HG02943 (cell line): ENCODE measurements at regions not wholly inside any gene's neighbourhood (a gene's known extent, or its start where the extent isn't known, plus 50 kb on each side); places are given as distances from the start of the nearest gene placed in this dataset.

Experiments
- ATAC-seq: cut with Tn5 transposase; IDR thresholded peaks from one replicate; pipeline ENCODE4 v1.9.1; 2021; ENCODE audit warnings: mild to moderate bottlenecking, low read depth, moderate library complexity; ENCODE audit not compliant: unreplicated experiment

DNA sequence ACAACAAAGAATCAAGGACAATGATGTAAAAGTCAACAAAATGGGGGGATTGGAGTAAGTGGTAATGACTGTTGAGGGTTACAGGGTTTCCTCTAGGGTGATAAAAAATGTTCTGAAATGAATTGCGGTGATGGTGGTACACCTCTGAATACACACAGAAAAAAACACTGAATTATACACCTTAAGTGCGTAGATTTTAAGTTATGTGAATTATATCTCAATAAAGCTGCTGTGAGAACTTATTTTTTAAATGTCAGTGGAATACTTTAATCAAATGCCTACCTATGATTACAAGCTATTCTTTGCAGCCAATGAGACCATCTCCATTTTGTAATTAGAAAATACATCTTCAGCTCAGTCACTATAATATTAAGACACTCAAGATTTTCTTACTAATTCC is 53.5 kb downstream of the ZNF608 start:
- no peak for ATAC-seq

GRCh38 chr5:124692324-124692723 is 54.1 kb downstream of the ZNF608 start:
- ATAC-seq = no peak

GRCh38 chr5:124689653-124690052 is 56.8 kb downstream of the ZNF608 start:
- ATAC-seq = no peak

DNA sequence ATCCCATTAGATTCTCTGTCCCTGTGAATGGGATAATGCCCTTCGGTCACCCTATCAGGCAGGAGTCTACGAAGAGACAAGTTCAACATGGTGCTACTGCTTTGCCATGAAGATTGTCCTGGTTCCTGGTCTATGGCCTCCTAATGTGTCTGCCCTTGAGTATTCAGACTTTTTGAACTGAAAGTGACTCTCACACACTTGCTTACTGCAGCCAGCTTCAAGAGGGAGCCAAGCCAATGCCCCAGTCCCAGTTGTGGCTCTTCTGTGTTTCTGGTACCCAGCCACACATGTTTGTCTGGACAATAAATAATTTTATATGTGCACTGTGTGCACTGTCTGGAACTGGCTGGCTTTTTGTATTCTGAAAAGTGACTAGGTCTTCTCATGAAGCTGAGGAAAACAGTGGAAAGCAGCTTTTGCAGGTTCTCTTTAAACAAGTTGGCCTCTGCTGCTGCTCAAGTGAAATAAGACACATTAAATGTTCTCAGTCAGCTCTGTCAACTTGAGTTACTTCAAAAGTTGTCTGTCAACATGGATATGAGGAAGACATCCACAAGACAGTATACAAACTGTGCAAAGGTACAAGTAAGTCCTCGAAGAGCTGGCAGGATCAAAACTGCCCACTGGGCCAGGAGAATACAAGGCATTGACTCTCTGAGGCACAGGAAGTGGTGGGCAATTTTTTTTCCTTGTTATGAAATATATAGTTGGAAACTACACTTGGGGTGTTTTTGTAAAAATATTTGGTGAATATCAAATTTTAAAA is 60.0 kb downstream of the ZNF608 start:
- ATAC-seq = no peak

DNA sequence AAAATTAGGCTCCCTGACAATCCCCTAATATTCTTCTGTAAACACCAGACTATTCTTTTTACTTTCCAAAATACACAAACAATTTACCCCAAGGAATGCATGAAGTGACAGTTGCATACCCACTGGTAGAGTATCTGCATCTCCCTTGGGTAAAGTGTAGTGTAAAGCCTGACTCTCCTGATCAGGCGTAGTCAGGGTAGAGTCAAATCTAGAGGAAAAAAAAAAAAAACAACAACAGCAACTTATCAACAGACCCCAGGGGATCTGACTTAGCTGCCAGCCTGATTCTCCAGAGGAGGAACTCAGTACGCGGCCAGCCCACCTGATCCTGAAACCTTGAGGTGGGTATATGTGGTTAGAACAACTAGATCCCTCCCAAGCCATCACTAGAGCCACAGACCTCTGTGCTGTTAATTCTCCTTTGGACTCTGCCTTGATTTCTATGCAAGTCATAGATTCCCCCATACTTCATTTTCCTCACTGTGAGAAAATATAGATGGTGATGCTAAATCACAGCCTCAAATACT is 61.0 kb downstream of the ZNF608 start:
- no peak for ATAC-seq

DNA sequence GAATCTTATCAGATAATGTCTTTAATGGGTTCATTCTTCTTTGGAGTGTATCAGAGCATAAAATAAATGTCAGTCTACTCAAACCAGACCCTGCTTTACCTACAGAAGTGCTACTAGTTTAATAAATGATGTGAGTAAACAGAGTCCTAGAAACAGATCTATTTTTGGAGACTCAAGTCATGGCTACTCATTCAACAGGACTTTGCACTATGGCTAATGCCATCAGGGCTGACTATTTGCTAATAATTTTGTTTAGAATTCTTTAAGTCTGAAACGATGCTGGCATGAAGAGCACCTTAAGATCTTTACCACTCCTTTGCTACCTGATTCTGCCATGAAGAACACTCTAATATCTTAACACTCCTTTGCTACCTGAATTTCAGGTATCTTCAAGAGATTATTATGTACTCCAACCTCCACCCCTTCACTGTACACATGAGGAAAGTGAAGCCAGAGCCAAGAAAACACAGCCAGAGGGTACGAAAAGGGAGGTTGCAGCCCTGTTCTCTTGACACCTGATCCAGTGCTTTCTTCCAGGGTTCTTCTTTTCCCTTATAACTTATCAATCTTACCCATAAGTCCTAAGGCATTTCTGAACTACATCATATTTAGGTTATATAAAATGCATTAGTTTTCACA is 62.4 kb downstream of the ZNF608 start:
- ATAC-seq = no peak

DNA sequence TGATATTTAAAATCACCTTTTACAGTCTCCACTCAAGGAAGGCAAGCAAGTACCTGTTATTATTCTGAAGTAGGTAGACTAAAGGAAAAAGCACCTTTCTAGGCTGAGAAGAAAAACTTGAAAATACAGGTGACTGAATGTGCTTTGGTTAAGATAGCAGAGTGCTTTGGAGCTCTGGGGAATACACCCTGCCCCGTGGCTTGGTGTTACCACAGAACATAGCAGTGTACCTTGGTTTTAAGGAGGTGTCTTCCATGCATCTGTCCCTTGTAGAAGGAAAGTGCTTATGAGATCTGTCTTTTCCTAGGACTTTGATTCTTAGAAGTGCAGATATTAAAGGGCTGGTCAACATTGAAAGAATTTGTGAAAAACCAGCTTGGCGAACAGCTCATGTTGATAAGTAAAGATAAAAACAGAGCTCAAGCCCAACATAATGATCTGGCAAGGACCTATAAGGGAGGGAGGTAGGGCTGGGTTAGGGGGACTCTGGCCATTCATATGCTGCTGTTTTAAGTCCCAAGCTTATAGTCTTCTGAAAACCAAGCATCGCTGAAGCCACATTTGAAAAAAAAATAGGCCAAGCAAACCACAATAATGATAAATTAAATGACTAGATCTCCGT is 66.8 kb downstream of the ZNF608 start:
- ATAC-seq = no peak

DNA sequence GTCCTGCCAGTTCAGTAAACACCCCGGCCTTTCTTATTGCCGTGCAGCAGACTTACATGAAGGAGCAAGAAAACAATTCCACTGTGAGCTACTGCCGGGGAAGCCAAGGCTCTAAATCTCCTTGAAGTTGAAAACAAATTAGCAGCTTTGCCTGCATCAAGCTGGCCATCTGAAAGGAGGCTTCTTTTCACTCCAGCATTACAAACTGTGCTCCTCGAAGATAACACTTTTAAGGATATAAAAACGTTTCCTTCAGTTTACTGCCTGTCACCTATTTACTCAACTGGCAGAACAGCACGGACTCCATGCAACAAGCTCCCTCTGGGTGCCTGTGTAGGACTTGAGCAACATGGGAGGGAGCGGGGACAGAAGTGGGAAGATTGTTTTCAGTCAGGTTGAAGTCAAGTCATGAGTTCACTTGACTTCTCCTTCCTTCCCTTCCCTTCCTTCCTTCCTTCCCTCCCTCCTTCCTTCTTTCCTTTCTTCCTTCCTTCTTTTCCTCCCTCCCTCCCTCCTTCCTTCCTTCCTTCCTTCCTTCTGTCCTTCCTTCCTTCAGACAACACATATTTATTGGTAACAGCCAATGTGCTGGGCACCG is 67.4 kb downstream of the ZNF608 start:
- no peak for ATAC-seq

DNA sequence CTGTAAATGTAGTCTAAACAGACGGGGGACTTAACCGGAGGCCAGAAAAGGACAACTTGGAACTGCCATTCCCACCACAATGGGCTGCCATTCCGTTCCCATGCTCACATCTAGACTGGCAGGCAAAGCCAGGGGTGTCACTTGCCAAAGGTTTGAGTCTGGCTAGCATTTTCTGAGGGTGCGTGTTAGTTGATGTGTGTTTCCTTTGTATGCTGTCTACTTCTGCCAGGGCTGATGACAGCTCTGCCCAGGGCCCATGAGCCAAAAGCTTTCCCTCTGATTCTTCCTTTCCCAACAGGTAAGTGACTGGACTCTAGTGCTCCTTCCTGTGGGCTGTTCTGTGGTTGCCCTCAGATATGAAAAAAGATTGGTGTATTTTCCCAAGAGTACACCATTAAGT is 68.0 kb downstream of the ZNF608 start:
- no peak for ATAC-seq

- no peak for ATAC-seq
Measured at GRCh38 chr5:124677374-124678351, 68.8 kb downstream of the ZNF608 start.

- ATAC-seq = no peak
Measured at GRCh38 chr5:124675931-124676846, 70.2 kb downstream of the ZNF608 start.

GRCh38 chr5:124671193-124671592 is 75.2 kb downstream of the ZNF608 start:
- ATAC-seq = no peak

DNA sequence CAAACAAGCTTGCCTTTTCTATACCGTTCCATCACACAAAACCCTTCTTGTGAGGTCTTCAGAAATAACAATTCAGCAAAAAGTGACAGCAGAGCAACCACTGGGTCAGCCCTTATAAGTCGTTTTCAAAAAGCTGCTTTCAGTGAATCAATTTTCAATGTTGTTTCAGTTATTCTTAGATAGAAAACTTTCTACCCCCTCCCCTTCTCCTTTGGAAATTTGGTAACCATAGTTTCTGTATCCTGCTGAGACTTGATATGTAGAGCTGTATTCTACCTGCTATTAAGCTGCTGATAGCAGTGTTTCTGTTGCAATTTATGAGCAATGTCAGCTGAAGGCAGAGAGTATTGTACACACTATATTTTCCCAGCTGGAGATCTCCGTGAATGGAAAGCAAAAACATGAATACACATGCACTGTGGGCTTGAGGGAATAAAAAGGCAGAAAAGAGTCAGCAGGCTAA is 75.7 kb downstream of the ZNF608 start:
- no peak for ATAC-seq

GRCh38 chr5:124669956-124670721 is 76.3 kb downstream of the ZNF608 start:
- ATAC-seq = no peak

DNA sequence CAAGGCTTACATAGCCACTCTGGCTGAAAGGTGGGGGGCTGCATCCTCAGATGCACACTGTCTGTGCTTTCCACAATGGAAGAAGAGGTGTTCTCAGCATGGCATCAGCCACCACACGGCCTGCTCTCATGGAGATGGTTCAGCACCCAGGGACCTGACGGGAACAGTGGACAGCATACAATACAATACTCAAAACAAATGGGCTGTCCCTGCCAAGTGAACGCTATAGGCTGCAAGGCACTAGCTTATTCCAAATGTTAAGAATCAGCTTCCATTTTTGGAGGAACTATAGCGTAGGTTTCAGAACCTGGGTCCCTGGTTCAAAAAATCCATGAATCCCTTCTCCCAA is 77.2 kb downstream of the ZNF608 start:
- no peak for ATAC-seq

- no peak for ATAC-seq
Measured at GRCh38 chr5:124668353-124669299, 77.8 kb downstream of the ZNF608 start.

DNA sequence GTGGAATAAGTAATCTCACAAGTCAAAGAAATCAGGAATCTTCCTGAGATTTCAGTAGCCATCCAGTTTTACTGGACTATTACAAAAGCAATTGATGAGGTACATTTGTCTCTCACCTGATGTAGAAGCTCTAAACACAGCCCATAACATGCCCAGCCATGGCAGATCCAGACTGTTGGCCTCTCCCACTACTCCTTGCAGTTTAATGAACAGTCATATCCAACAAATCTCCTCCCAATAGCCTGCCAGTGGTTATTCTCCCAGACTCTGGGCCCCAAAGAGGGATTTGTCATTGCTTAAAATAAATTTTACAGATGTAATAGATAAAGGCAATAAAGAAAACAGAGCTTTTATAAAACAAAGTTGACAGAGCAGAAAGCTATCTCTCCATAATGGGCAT is 80.8 kb downstream of the ZNF608 start:
- ATAC-seq = no peak
